ENCODE measurements at regions not wholly inside any gene's neighbourhood (a gene's known extent, or its start where the extent isn't known, plus 50 kb on each side); places are given as distances from the start of the nearest gene placed in this dataset.

DNA sequence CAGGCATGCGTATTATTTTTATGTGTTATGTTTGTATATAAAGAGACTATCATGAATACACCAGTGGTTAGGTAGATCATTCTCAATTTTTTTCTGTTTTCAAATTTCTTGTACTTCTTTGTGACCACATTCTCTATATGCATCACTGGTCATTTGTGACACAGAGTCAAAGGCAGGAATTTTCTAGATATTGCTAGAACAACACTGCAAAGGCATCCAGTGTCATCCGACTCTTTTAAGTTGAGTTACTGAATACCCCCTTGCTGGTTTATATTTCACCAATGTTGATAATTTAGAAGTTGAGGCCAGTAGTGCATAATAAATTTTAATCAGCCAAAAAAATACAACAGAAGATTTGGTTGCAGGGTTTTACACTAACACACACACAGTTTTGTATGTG is 351.8 kb downstream of the CASP12 start:
- H3K27me3 ChIP-seq (replicated peaks in 1 of 4; ENCODE audit: control insufficient read depth in 3 of 4, extremely low read depth in 1 of 4, insufficient read depth in 3 of 4, low read length in 3 of 4), result no peaks in the 10 kb centered on the region

More for the DNA sequence above, 351.8 kb downstream of the CASP12 start:
- Histone ChIP-seq H3K9ac (replicated peaks in 1 of 4; ENCODE audit: extremely low read depth in 1 of 4, low read depth in 3 of 4, low read length in 3 of 4) (no peak overlapping the region), H3K56ac (replicated peaks; ENCODE audit: insufficient read length, low read depth, low read length) (no peak overlapping the region), H3K23me2 (ENCODE audit: low read depth, low read length) (no peaks in the 10 kb centered on the region), H2BK120ac (replicated peaks; ENCODE audit: low read depth, low read length) (no peak overlapping the region), H3K4me3 (ENCODE audit: extremely low read depth in 1 of 4, insufficient read depth in 2 of 4, low read depth in 3 of 4, low read length in 4 of 4) (no peak overlapping the region), H3K27ac (ENCODE audit: low read depth, low read length) (no peak overlapping the region), H4K20me1 (replicated peaks in 1 of 2; ENCODE audit: control insufficient read depth in 1 of 2, insufficient read depth in 2 of 2, low read length in 2 of 2) (no peaks in the 10 kb centered on the region), H3K14ac (ENCODE audit: insufficient read length) (no peak overlapping the region), H4K91ac (replicated peaks; ENCODE audit: insufficient read length, low read length) (no peak overlapping the region), H4K8ac (ENCODE audit: extremely low read depth, insufficient read depth, low read length) (no peak overlapping the region), H2BK15ac (ENCODE audit: low read length) (no peak overlapping the region), H3K4me1 (replicated peaks in 1 of 4; ENCODE audit: control insufficient read depth in 3 of 4, insufficient read depth in 4 of 4, low read length in 3 of 4) (no peaks in the 10 kb centered on the region), H2AK5ac (ENCODE audit: low read depth, low read length) (no peak overlapping the region), H4K5ac (ENCODE audit: insufficient read length, low read depth, low read length) (no peak overlapping the region), H3K9me3 (ENCODE audit: insufficient read depth in 2 of 2, low read depth in 1 of 2, low read length in 1 of 2) (no peaks in the 10 kb centered on the region), H3K4me2 (ENCODE audit: insufficient read depth in 1 of 2, low read depth in 2 of 2, low read length in 2 of 2) (no peak overlapping the region), H3K23ac (ENCODE audit: insufficient read length) (no peak overlapping the region), H2BK12ac (ENCODE audit: low read depth, low read length) (no peak overlapping the region), H3K36me3 (ENCODE audit: control insufficient read depth in 2 of 4, insufficient read depth in 4 of 4, low read length in 3 of 4) (no peaks in the 10 kb centered on the region), H3K79me1 (ENCODE audit: low read depth, low read length) (no peaks in the 10 kb centered on the region), H2AFZ (ENCODE audit: low read length) (no peak overlapping the region), H3K18ac (ENCODE audit: extremely low read depth, low read length) (no peak overlapping the region), H2BK5ac (ENCODE audit: low read depth, low read length) (no peak overlapping the region), H3K4ac (replicated peaks; ENCODE audit: insufficient read length, low read depth, low read length) (no peak overlapping the region), H2BK20ac (ENCODE audit: low read length) (no peak overlapping the region), H3K79me2 (ENCODE audit: control insufficient read depth in 1 of 2, insufficient read depth in 2 of 2, low read length in 2 of 2) (no peaks in the 10 kb centered on the region)
- ChIA-PET CTCF (ENCODE audit: partially characterized antibody) (no interaction called here), POLR2A (ENCODE audit: partially characterized antibody) (no interaction called here)
- DNase-seq (ENCODE audit: low read depth in 1 of 2, low spot score in 2 of 2) (no peak), FAIRE-seq (no peak)
- WGBS, 2 experiments (ENCODE audit: extremely low coverage in 1 of 2, insufficient coverage in 1 of 2, insufficient read length in 1 of 2, insufficient replicate concordance in 2 of 2, low coverage in 1 of 2, low lambda C conversion rate in 2 of 2, missing lambda C conversion rate in 1 of 2), result 95% methylated on average over 2 of the region's 2 CpGs; no CpG with 5 or more reads in 1 of the 2 experiments
- TF ChIP-seq CREB1 (IDR thresholded peaks at IDR 0.05) (no peak), KDM1A (IDR thresholded peaks at IDR 0.05; ENCODE audit: borderline replicate concordance, low read length) (no peak), SUZ12 (IDR thresholded peaks at IDR 0.05; ENCODE audit: low read length) (no peak), FOSL1 (IDR thresholded peaks at IDR 0.05; ENCODE audit: insufficient read depth, low read depth, low read length) (no peak), KDM4A (IDR thresholded peaks at IDR 0.05; ENCODE audit: low read depth, low read length, severe bottlenecking) (no peak), BACH1 (IDR thresholded peaks at IDR 0.05; ENCODE audit: low read length) (no peak)

Data from H1 (cell line).